ENCODE measurements at regions not wholly inside any gene's neighbourhood (a gene's known extent, or its start where the extent isn't known, plus 50 kb on each side); places are given as distances from the start of the nearest gene placed in this dataset.

- H3K27me3 ChIP-seq (ENCODE audit: low read depth, low read length), result no peaks in the 10 kb centered on the region
- H3K4me1 ChIP-seq (ENCODE audit: control insufficient read depth in 1 of 2, insufficient read depth in 2 of 2, low read length in 2 of 2), result no peaks in the 10 kb centered on the region
- H3K9me3 ChIP-seq (ENCODE audit: control insufficient read depth in 1 of 2, low read length in 2 of 2), result no peaks in the 10 kb centered on the region
- H3K27ac ChIP-seq (ENCODE audit: low read length), result no peak overlapping the region
- no peak overlapping the region for H3K4me3 ChIP-seq (ENCODE audit: low read depth in 1 of 2, low read length in 2 of 2)
- H3K36me3 ChIP-seq (ENCODE audit: control insufficient read depth in 1 of 2, insufficient read depth in 2 of 2, low read length in 2 of 2), result no peaks in the 10 kb centered on the region
These were observed 173.0 kb upstream of the RORA start for GRCh38 chr15:61401903-61402698.

GRCh38 chr15:61398310-61398709 is 169.2 kb upstream of the RORA start:
- H3K27me3 ChIP-seq (ENCODE audit: low read depth, low read length), result no peaks in the 10 kb centered on the region
- no peaks in the 10 kb centered on the region for H3K9me3 ChIP-seq (ENCODE audit: control insufficient read depth in 1 of 2, low read length in 2 of 2)
- no peaks in the 10 kb centered on the region for H3K36me3 ChIP-seq (ENCODE audit: control insufficient read depth in 1 of 2, insufficient read depth in 2 of 2, low read length in 2 of 2)

GRCh38 chr15:61396235-61396919 is 167.3 kb upstream of the RORA start:
- Histone ChIP-seq H3K36me3 (ENCODE audit: control insufficient read depth in 1 of 2, insufficient read depth in 2 of 2, low read length in 2 of 2) (no peaks in the 10 kb centered on the region), H3K9me3 (ENCODE audit: control insufficient read depth in 1 of 2, low read length in 2 of 2) (no peaks in the 10 kb centered on the region), H3K4me1 (ENCODE audit: control insufficient read depth in 1 of 2, insufficient read depth in 2 of 2, low read length in 2 of 2) (peaks cover 0 to 3% of the 10 kb centered on the region in 2 donors), H3K27ac (ENCODE audit: low read length) (no peak overlapping the region), H3K4me3 (ENCODE audit: low read depth in 1 of 2, low read length in 2 of 2) (no peak overlapping the region), H3K27me3 (ENCODE audit: low read depth, low read length) (no peaks in the 10 kb centered on the region)

More at GRCh38 chr15:61398310-61398709, 169.2 kb upstream of the RORA start:
- H3K4me3 ChIP-seq (ENCODE audit: low read depth in 1 of 2, low read length in 2 of 2), result no peak overlapping the region
- H3K27ac ChIP-seq (ENCODE audit: low read length), result no peak overlapping the region
- peaks cover 0 to 3% of the 10 kb centered on the region in 2 donors for H3K4me1 ChIP-seq (ENCODE audit: control insufficient read depth in 1 of 2, insufficient read depth in 2 of 2, low read length in 2 of 2)

- no peak overlapping the region for H3K4me3 ChIP-seq (ENCODE audit: low read depth in 1 of 2, low read length in 2 of 2)
- peaks cover 0 to 3% of the 10 kb centered on the region in 2 donors for H3K4me1 ChIP-seq (ENCODE audit: control insufficient read depth in 1 of 2, insufficient read depth in 2 of 2, low read length in 2 of 2)
- no peaks in the 10 kb centered on the region for H3K27me3 ChIP-seq (ENCODE audit: low read depth, low read length)
- H3K27ac ChIP-seq (ENCODE audit: low read length), result no peak overlapping the region
- H3K9me3 ChIP-seq (ENCODE audit: control insufficient read depth in 1 of 2, low read length in 2 of 2), result no peaks in the 10 kb centered on the region
- H3K36me3 ChIP-seq (ENCODE audit: control insufficient read depth in 1 of 2, insufficient read depth in 2 of 2, low read length in 2 of 2), result no peaks in the 10 kb centered on the region
These were observed 164.8 kb upstream of the RORA start for GRCh38 chr15:61393949-61394348.

GRCh38 chr15:61393524-61393923 is 164.4 kb upstream of the RORA start:
- H3K9me3 ChIP-seq (ENCODE audit: control insufficient read depth in 1 of 2, low read length in 2 of 2), result no peaks in the 10 kb centered on the region
- H3K4me3 ChIP-seq (ENCODE audit: low read depth in 1 of 2, low read length in 2 of 2), result no peak overlapping the region
- no peak overlapping the region for H3K27ac ChIP-seq (ENCODE audit: low read length)
- peaks cover 0 to 3% of the 10 kb centered on the region in 2 donors for H3K4me1 ChIP-seq (ENCODE audit: control insufficient read depth in 1 of 2, insufficient read depth in 2 of 2, low read length in 2 of 2)
- no peaks in the 10 kb centered on the region for H3K27me3 ChIP-seq (ENCODE audit: low read depth, low read length)
- H3K36me3 ChIP-seq (ENCODE audit: control insufficient read depth in 1 of 2, insufficient read depth in 2 of 2, low read length in 2 of 2), result no peaks in the 10 kb centered on the region

- H3K4me1 ChIP-seq (ENCODE audit: control insufficient read depth in 1 of 2, insufficient read depth in 2 of 2, low read length in 2 of 2), result peaks cover 0 to 3% of the 10 kb centered on the region in 2 donors
- H3K9me3 ChIP-seq (ENCODE audit: control insufficient read depth in 1 of 2, low read length in 2 of 2), result no peaks in the 10 kb centered on the region
- H3K27me3 ChIP-seq (ENCODE audit: low read depth, low read length), result no peaks in the 10 kb centered on the region
- no peak overlapping the region for H3K27ac ChIP-seq (ENCODE audit: low read length)
- H3K4me3 ChIP-seq (ENCODE audit: low read depth in 1 of 2, low read length in 2 of 2), result no peak overlapping the region
- no peaks in the 10 kb centered on the region for H3K36me3 ChIP-seq (ENCODE audit: control insufficient read depth in 1 of 2, insufficient read depth in 2 of 2, low read length in 2 of 2)
These were observed 161.0 kb upstream of the RORA start for GRCh38 chr15:61390138-61390537.

GRCh38 chr15:61389334-61390028 is 160.4 kb upstream of the RORA start:
- Histone ChIP-seq H3K4me3 (ENCODE audit: low read depth in 1 of 2, low read length in 2 of 2) (no peak overlapping the region), H3K36me3 (ENCODE audit: control insufficient read depth in 1 of 2, insufficient read depth in 2 of 2, low read length in 2 of 2) (no peaks in the 10 kb centered on the region), H3K9me3 (ENCODE audit: control insufficient read depth in 1 of 2, low read length in 2 of 2) (no peaks in the 10 kb centered on the region), H3K27me3 (ENCODE audit: low read depth, low read length) (no peaks in the 10 kb centered on the region), H3K27ac (ENCODE audit: low read length) (no peak overlapping the region), H3K4me1 (ENCODE audit: control insufficient read depth in 1 of 2, insufficient read depth in 2 of 2, low read length in 2 of 2) (peaks cover 0 to 3% of the 10 kb centered on the region in 2 donors)

- H3K9me3 ChIP-seq (ENCODE audit: control insufficient read depth in 1 of 2, low read length in 2 of 2), result no peaks in the 10 kb centered on the region
- no peaks in the 10 kb centered on the region for H3K36me3 ChIP-seq (ENCODE audit: control insufficient read depth in 1 of 2, insufficient read depth in 2 of 2, low read length in 2 of 2)
- no peaks in the 10 kb centered on the region for H3K4me1 ChIP-seq (ENCODE audit: control insufficient read depth in 1 of 2, insufficient read depth in 2 of 2, low read length in 2 of 2)
- H3K4me3 ChIP-seq (ENCODE audit: low read depth in 1 of 2, low read length in 2 of 2), result no peak overlapping the region
- no peak overlapping the region for H3K27ac ChIP-seq (ENCODE audit: low read length)
- no peaks in the 10 kb centered on the region for H3K27me3 ChIP-seq (ENCODE audit: low read depth, low read length)
These were observed 158.6 kb upstream of the RORA start for GRCh38 chr15:61387675-61388074.

GRCh38 chr15:61383421-61383820 is 154.3 kb upstream of the RORA start:
- no peak overlapping the region for H3K27ac ChIP-seq (ENCODE audit: low read length)
- no peaks in the 10 kb centered on the region for H3K27me3 ChIP-seq (ENCODE audit: low read depth, low read length)
- no peaks in the 10 kb centered on the region for H3K9me3 ChIP-seq (ENCODE audit: control insufficient read depth in 1 of 2, low read length in 2 of 2)
- no peaks in the 10 kb centered on the region for H3K36me3 ChIP-seq (ENCODE audit: control insufficient read depth in 1 of 2, insufficient read depth in 2 of 2, low read length in 2 of 2)
- no peak overlapping the region for H3K4me3 ChIP-seq (ENCODE audit: low read depth in 1 of 2, low read length in 2 of 2)
- H3K4me1 ChIP-seq (ENCODE audit: control insufficient read depth in 1 of 2, insufficient read depth in 2 of 2, low read length in 2 of 2), result no peaks in the 10 kb centered on the region

GRCh38 chr15:61382927-61383326 is 153.8 kb upstream of the RORA start:
- Histone ChIP-seq H3K4me1 (ENCODE audit: control insufficient read depth in 1 of 2, insufficient read depth in 2 of 2, low read length in 2 of 2) (no peaks in the 10 kb centered on the region), H3K36me3 (ENCODE audit: control insufficient read depth in 1 of 2, insufficient read depth in 2 of 2, low read length in 2 of 2) (no peaks in the 10 kb centered on the region), H3K27ac (ENCODE audit: low read length) (no peak overlapping the region), H3K27me3 (ENCODE audit: low read depth, low read length) (no peaks in the 10 kb centered on the region), H3K4me3 (ENCODE audit: low read depth in 1 of 2, low read length in 2 of 2) (no peak overlapping the region), H3K9me3 (ENCODE audit: control insufficient read depth in 1 of 2, low read length in 2 of 2) (no peaks in the 10 kb centered on the region)

- H3K36me3 ChIP-seq (ENCODE audit: control insufficient read depth in 1 of 2, insufficient read depth in 2 of 2, low read length in 2 of 2), result no peaks in the 10 kb centered on the region
- H3K4me1 ChIP-seq (ENCODE audit: control insufficient read depth in 1 of 2, insufficient read depth in 2 of 2, low read length in 2 of 2), result no peaks in the 10 kb centered on the region
- no peak overlapping the region for H3K27ac ChIP-seq (ENCODE audit: low read length)
- H3K4me3 ChIP-seq (ENCODE audit: low read depth in 1 of 2, low read length in 2 of 2), result no peak overlapping the region
- no peaks in the 10 kb centered on the region for H3K9me3 ChIP-seq (ENCODE audit: control insufficient read depth in 1 of 2, low read length in 2 of 2)
- no peaks in the 10 kb centered on the region for H3K27me3 ChIP-seq (ENCODE audit: low read depth, low read length)
These were observed 152.4 kb upstream of the RORA start for GRCh38 chr15:61381501-61381900.
